Neural progenitor cell (in vitro differentiated cells): ENCODE measurements at regions not wholly inside any gene's neighbourhood (a gene's known extent, or its start where the extent isn't known, plus 50 kb on each side); places are given as distances from the start of the nearest gene placed in this dataset.
A peak's percentile ranks its signal among the peaks of the same experiment; 100 is the strongest.

Experiments used
- DNase-seq: peaks from one replicate; pipeline ENCODE4 v3.0.0-alpha.2; 2016; ENCODE audit warnings: low spot score
- H2AFZ ChIP-seq: fragments of 200-600 bp; sonication (generic); replicated peaks from 2 replicates; pipeline ENCODE4 v1.6.1; 2016; ENCODE audit warnings: antibody characterized with exemption
- H3F3A ChIP-seq: fragments of 200-600 bp; sonication (generic); 2 replicates; pipeline ENCODE4 v1.6.1; 2016; ENCODE audit warnings: antibody characterized with exemption, low read depth
- H3K27ac ChIP-seq: fragments of 200-600 bp; sonication (generic); 2 replicates; pipeline ENCODE4 v1.5.1; 2016; ENCODE audit warnings: mild to moderate bottlenecking
- H3K27me3 ChIP-seq: fragments of 200-600 bp; sonication (generic); 2 replicates; pipeline ENCODE4 v1.6.1; 2016; ENCODE audit warnings: mild to moderate bottlenecking, moderate library complexity
- H3K36me3 ChIP-seq: fragments of 200-600 bp; sonication (generic); 2 replicates; pipeline ENCODE4 v1.5.1; 2016
- H3K4me1 ChIP-seq: fragments of 200-600 bp; sonication (generic); 2 replicates; pipeline ENCODE4 v1.6.1; 2016; ENCODE audit warnings: mixed run types
- H3K4me2 ChIP-seq: fragments of 200-600 bp; sonication (generic); 2 replicates; pipeline ENCODE4 v1.6.1; 2016
- H3K4me3 ChIP-seq: fragments of 200-600 bp; sonication (generic); 2 replicates; pipeline ENCODE4 v1.5.1; 2016
- H3K79me2 ChIP-seq: fragments of 200-600 bp; sonication (generic); 2 replicates; pipeline ENCODE4 v1.6.1; 2016; ENCODE audit warnings: low read depth
- H3K9ac ChIP-seq: fragments of 200-600 bp; sonication (generic); 2 replicates; pipeline ENCODE4 v1.6.1; 2016
- H3K9me3 ChIP-seq: fragments of 200-600 bp; sonication (generic); 2 replicates; pipeline ENCODE4 v1.5.1; 2016; ENCODE audit warnings: low read depth
- H4K20me1 ChIP-seq: fragments of 200-600 bp; sonication (generic); 2 replicates; pipeline ENCODE4 v1.6.1; 2016; ENCODE audit warnings: low read depth
- H3K27ac Mint-ChIP-seq: 3 replicates; pipeline ENCODE4 v1.8.0; 2021; ENCODE audit warnings: mixed read lengths
- H3K27me3 Mint-ChIP-seq: 2 replicates; pipeline ENCODE4 v1.8.0; 2022; ENCODE audit warnings: low read depth, mild to moderate bottlenecking, inconsistent platforms, moderate library complexity, mixed read lengths; ENCODE audit not compliant: insufficient read depth
- H3K36me3 Mint-ChIP-seq: 3 replicates; pipeline ENCODE4 v1.8.0; 2021; ENCODE audit warnings: mixed read lengths
- H3K4me1 Mint-ChIP-seq: 3 replicates; pipeline ENCODE4 v1.8.0; 2021; ENCODE audit warnings: mixed read lengths
- H3K4me3 Mint-ChIP-seq: 3 replicates; pipeline ENCODE4 v1.8.0; 2021; ENCODE audit warnings: mild to moderate bottlenecking, moderate library complexity, mixed read lengths
- H3K9me3 Mint-ChIP-seq: 3 replicates; pipeline ENCODE4 v1.8.0; 2020; ENCODE audit warnings: mixed read lengths
- EZH2 ChIP-seq: fragments of 200-600 bp; sonication (generic); IDR thresholded peaks from 2 replicates; pipeline ENCODE4 v1.6.1; 2017; ENCODE audit warnings: antibody characterized with exemption, mild to moderate bottlenecking, moderate library complexity
- EZH2phosphoT487 ChIP-seq: fragments of 200-600 bp; sonication (generic); IDR thresholded peaks from 2 replicates; pipeline ENCODE4 v1.6.1; 2017; ENCODE audit warnings: antibody characterized with exemption
- TF ChIP-seq, protein P1 (sequence below): fragments of 200-600 bp; sonication (generic); IDR thresholded peaks from 2 replicates; pipeline ENCODE4 v1.5.1; 2017; ENCODE audit warnings: antibody characterized with exemption, mild to moderate bottlenecking

DNA sequence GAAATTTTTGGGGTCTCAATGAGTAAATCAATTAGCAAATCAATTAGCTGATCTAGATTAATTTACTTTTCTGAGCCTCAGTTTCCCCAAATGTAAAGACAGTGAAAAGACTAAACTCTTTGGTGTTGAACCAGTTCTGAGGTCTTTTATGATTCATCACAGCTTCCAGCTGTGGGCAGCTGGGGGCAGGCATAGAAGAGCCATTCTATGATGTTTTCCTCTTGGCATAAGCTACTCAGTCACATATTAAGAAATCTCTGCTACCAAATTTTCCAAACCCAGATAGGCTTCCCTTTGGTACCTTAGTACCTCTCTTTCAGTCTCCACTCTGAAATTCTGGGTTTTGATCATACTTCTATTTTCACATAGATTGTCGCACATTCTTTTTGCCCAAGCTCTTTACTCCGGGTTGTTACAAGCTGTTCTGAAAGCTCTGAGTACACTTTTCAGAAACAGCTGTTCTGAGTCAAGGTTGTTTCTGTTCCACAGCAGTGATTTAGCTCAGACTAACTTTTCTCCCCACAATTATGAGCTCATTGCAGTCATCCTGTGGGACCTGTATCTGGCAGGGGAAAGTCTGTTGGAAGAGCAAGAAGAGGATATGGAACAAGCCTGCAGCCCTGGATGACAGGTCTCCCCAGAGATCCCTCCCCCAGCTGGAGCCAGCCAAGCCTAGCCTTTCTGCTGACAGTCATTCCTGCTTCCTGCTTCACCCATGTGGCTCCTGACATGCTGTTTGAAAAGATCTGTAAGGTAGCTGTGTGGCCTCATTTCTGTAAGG lies 599.6 kb upstream of the GHITM start:
- H3K27ac Mint-ChIP-seq = no peak overlapping the region

DNA sequence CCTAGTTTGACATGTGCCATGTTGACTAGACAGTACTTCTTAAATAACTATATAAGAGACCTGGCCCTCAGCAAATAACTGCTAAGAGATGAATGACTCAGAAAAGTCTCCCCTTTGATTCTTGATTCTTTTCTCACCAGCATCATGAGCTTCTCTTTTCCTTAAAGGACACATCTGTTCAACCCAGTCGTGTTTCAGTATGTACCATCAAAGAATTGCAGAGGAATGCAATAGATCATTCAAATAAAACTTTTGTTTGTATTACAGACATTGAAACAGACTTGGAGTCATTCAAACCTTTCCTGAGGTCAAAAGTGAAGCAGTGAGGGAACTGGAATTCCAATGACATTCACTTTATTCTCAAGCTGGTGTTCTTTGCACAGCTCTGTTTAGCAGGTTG lies 598.3 kb upstream of the GHITM start:
- Mint-ChIP-seq H3K4me1 (peaks cover 37% of the 10 kb centered on the region), H3K36me3 (no peaks in the 10 kb centered on the region), H3K27me3 (no peaks in the 10 kb centered on the region), H3K27ac (no peak overlapping the region), H3K4me3 (no peak overlapping the region), H3K9me3 (no peaks in the 10 kb centered on the region)
- H3K9me3 ChIP-seq = no peaks in the 10 kb centered on the region
- H4K20me1 ChIP-seq = no peaks in the 10 kb centered on the region
- H3K79me2 ChIP-seq = no peaks in the 10 kb centered on the region
- no peak overlapping the region for H3K4me2 ChIP-seq
- H3K9ac ChIP-seq = no peak overlapping the region
- TF ChIP-seq EZH2phosphoT487 (no peak), EZH2 (no peak)
- TF ChIP-seq, protein P1, sequence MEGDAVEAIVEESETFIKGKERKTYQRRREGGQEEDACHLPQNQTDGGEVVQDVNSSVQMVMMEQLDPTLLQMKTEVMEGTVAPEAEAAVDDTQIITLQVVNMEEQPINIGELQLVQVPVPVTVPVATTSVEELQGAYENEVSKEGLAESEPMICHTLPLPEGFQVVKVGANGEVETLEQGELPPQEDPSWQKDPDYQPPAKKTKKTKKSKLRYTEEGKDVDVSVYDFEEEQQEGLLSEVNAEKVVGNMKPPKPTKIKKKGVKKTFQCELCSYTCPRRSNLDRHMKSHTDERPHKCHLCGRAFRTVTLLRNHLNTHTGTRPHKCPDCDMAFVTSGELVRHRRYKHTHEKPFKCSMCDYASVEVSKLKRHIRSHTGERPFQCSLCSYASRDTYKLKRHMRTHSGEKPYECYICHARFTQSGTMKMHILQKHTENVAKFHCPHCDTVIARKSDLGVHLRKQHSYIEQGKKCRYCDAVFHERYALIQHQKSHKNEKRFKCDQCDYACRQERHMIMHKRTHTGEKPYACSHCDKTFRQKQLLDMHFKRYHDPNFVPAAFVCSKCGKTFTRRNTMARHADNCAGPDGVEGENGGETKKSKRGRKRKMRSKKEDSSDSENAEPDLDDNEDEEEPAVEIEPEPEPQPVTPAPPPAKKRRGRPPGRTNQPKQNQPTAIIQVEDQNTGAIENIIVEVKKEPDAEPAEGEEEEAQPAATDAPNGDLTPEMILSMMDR = no peak
- no peak overlapping the region for H2AFZ ChIP-seq
- no peak for DNase-seq
- H3K36me3 ChIP-seq = no peaks in the 10 kb centered on the region
- peaks cover 14% of the 10 kb centered on the region for H3F3A ChIP-seq
- no peaks in the 10 kb centered on the region for H3K27me3 ChIP-seq
- H3K4me3 ChIP-seq = no peak overlapping the region
- peaks cover 31% of the 10 kb centered on the region for H3K4me1 ChIP-seq
- no peak overlapping the region for H3K27ac ChIP-seq

More for the DNA sequence above, 599.6 kb upstream of the GHITM start:
- Histone ChIP-seq H2AFZ (peak overlapping the region; percentile 30), H4K20me1 (no peaks in the 10 kb centered on the region), H3K27ac (no peak overlapping the region), H3K4me1 (peaks cover 22% of the 10 kb centered on the region), H3F3A (peaks cover 7% of the 10 kb centered on the region), H3K36me3 (no peaks in the 10 kb centered on the region), H3K4me2 (no peak overlapping the region), H3K9ac (no peak overlapping the region), H3K4me3 (no peak overlapping the region), H3K27me3 (no peaks in the 10 kb centered on the region), H3K79me2 (no peaks in the 10 kb centered on the region), H3K9me3 (no peaks in the 10 kb centered on the region)
- Mint-ChIP-seq H3K4me3 (no peak overlapping the region), H3K9me3 (no peaks in the 10 kb centered on the region), H3K36me3 (no peaks in the 10 kb centered on the region), H3K27me3 (no peaks in the 10 kb centered on the region), H3K4me1 (peaks cover 27% of the 10 kb centered on the region)
- TF ChIP-seq EZH2phosphoT487 (no peak), EZH2 (no peak)
- TF ChIP-seq, protein P1 = no peak
- no peak for DNase-seq

DNA sequence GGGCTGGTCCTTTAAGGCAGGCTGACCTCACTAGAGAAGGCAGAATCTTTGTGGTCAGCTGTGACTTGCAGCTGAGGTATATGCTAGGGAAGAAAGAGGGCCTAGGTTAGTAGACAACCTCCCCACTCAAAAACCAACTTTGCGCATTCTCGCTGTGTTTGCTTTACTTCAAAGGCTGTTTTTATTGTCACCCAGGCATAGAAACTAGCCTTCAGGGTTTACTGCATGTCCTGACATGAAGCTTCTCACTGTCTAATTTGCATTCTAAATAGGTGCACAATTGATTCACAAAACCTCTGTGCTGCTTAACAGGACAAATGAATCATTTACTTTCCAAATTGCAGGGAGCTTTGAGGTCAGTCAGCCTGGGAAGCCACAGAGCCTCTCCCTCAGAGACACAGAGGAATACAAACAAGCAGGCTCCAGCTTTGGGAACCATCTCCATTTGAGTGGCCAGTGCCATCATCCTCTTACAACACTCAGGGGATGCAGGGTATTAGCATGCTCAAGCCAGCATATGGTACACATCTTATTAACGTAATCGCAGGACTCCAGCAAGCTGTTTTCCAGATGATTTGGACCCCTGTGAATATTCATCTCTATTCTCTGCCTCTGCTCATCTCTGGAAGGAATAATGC lies 596.4 kb upstream of the GHITM start:
- H3K9me3 ChIP-seq = no peaks in the 10 kb centered on the region
- H3F3A ChIP-seq = peaks cover 18% of the 10 kb centered on the region
- H3K4me1 ChIP-seq = peaks cover 40% of the 10 kb centered on the region
- peak overlapping the region; percentile 29 for H3K4me2 ChIP-seq
- H3K9ac ChIP-seq = no peak overlapping the region
- no peaks in the 10 kb centered on the region for H4K20me1 ChIP-seq
- H3K4me1 Mint-ChIP-seq = peaks cover 40% of the 10 kb centered on the region
- H3K27me3 Mint-ChIP-seq = no peaks in the 10 kb centered on the region
- H3K9me3 Mint-ChIP-seq = peaks cover 1% of the 10 kb centered on the region
- peak overlapping the region; percentile 25 for H3K27ac ChIP-seq
- no peaks in the 10 kb centered on the region for H3K36me3 ChIP-seq
- H3K36me3 Mint-ChIP-seq = no peaks in the 10 kb centered on the region
- H3K79me2 ChIP-seq = no peaks in the 10 kb centered on the region
- DNase-seq = peak; percentile 25
- H3K27ac Mint-ChIP-seq = peak overlapping the region; percentile 10
- H3K27me3 ChIP-seq = no peaks in the 10 kb centered on the region
- TF ChIP-seq EZH2phosphoT487 (no peak), EZH2 (no peak)
- TF ChIP-seq, protein P1 = no peak
- no peak overlapping the region for H3K4me3 Mint-ChIP-seq
- H2AFZ ChIP-seq = peak overlapping the region; percentile 86
- H3K4me3 ChIP-seq = no peak overlapping the region
